Breast epithelium (tissue), 3 donors: ENCODE measurements at regions not wholly inside any gene's neighbourhood (a gene's known extent, or its start where the extent isn't known, plus 50 kb on each side); places are given as distances from the start of the nearest gene placed in this dataset.

Experiments used
- POLR2A ChIP-seq: fragments of 450-650 bp; IDR thresholded peaks from one replicate; pipeline ENCODE4 v1.6.1; 2016; ENCODE audit warnings: antibody characterized with exemption, mild to moderate bottlenecking, moderate library complexity
- POLR2AphosphoS5 ChIP-seq, 3 donors: sonication (generic); formaldehyde crosslinking; IDR thresholded peaks; one replicate each; pipeline ENCODE4 v1.6.1; 2017; ENCODE audit warnings: antibody characterized with exemption in 3 of 3
- TF ChIP-seq, protein P1 (sequence below), 3 donors: fragments of 450-650 bp; IDR thresholded peaks; one replicate each; pipeline ENCODE4 v1.5.1; 2016 to 2017; ENCODE audit warnings: antibody characterized with exemption in 3 of 3, mild to moderate bottlenecking in 3 of 3, moderate library complexity in 3 of 3

DNA sequence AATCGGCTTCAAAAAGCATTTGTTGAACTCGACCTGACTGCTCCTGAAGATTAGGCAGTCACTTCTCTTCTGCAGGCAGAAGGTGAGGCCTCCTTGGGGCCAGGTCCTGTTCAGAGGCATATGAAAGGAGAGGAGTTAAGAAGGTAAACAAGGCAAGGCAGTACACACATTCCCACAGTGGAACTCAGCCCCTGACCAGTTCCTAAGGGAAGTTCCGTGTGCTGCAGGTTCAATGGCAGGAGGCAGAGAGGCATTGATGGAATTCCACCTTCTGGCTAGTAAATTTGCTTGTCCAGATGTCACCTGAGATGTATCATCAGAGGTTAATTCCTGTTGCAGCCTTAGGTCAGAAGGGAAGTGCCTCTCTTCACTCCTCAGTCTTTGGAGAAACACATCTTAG, 337.0 kb upstream of the MTNR1B start:
- TF ChIP-seq, protein P1, sequence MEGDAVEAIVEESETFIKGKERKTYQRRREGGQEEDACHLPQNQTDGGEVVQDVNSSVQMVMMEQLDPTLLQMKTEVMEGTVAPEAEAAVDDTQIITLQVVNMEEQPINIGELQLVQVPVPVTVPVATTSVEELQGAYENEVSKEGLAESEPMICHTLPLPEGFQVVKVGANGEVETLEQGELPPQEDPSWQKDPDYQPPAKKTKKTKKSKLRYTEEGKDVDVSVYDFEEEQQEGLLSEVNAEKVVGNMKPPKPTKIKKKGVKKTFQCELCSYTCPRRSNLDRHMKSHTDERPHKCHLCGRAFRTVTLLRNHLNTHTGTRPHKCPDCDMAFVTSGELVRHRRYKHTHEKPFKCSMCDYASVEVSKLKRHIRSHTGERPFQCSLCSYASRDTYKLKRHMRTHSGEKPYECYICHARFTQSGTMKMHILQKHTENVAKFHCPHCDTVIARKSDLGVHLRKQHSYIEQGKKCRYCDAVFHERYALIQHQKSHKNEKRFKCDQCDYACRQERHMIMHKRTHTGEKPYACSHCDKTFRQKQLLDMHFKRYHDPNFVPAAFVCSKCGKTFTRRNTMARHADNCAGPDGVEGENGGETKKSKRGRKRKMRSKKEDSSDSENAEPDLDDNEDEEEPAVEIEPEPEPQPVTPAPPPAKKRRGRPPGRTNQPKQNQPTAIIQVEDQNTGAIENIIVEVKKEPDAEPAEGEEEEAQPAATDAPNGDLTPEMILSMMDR (IDR thresholded peaks at IDR 0.05), result no peak
- TF ChIP-seq POLR2AphosphoS5 (IDR thresholded peaks at IDR 0.05), result no peak
- no peak for TF ChIP-seq POLR2A
